ENCODE measurements at regions not wholly inside any gene's neighbourhood (a gene's known extent, or its start where the extent isn't known, plus 50 kb on each side); places are given as distances from the start of the nearest gene placed in this dataset.

DNA sequence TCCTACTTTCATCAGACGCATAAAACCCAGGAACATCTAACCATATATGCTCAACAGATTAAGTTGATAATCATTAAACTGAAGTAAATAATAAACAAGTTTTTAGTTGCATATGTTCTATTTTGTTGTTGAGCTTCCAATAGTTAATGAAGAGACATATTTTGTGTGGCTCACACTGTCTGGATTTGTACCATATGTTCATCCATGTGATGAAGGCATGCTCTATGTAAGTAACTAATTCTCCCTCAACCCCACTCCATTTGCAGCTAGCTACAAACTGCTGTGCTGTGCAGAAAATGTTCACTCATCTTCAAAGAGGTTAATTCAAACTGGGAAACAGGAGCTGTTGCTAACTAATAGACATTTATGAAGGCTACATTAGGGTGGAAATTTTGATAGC lies 589.7 kb upstream of the LRRC4C start:
- no peak for DNase-seq

DNA sequence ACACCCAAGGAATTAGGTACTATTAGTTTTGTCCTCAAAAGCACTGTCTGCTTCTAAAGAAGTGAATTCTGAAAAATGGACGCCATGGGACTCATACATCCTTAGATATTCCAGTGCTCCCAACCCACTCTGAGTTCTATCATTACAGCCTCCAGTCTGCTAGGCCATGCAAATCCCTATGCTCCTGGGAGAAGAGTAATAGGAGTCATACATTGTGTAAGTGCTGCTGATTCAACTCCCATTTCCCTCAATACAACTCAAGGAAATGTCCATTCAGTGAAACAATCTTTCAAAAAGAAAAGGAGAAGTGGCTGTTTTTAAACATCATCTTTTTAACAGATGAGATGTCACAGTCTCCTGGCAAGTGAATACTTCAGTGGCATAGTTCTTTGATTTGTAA lies 590.2 kb upstream of the LRRC4C start:
- no peak for DNase-seq

DNA sequence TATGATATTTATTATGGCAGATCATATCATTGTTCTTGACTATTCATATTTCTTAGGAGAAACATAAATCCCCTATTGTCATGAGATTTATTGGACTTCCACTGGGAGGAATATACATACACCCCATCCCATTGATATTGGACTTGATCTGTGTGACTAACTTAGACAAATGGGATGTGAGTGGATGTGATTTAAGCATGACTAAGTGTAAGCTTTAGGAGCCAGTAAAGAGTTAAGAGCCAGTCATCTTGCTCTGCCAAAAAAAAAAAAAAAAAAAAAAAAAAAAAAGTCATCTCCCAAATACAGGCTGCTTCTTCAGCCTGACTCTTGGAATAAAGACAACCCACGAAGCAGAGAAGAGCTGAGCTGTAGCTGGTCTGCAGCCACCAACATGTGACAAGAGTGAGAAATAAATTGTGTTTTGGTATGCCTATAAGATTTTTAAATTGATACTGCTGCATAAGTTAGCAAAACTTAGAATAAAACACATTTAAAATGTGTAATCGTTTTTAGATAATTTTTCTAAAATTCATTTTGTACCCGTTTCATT lies 595.0 kb upstream of the LRRC4C start:
- DNase-seq = no peak

DNA sequence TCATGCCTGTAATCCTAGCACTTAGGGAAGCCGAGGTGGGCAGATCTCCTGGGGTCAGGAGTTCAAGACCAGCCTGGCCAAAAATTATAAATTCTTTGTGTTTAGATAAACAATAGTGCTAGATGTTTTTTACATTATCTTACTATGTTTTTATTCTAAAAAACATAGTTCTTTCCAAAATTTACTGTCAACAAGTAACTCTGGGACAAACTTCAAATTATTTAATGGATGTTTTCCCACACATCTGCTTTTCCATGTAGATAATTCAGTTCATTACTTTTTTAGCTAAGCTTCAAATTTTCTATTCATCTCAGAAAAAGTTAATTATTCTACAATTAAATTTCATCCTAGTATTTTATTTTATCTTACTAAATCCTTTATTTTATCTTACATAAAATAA lies 596.2 kb upstream of the LRRC4C start:
- DNase-seq = no peak

DNA sequence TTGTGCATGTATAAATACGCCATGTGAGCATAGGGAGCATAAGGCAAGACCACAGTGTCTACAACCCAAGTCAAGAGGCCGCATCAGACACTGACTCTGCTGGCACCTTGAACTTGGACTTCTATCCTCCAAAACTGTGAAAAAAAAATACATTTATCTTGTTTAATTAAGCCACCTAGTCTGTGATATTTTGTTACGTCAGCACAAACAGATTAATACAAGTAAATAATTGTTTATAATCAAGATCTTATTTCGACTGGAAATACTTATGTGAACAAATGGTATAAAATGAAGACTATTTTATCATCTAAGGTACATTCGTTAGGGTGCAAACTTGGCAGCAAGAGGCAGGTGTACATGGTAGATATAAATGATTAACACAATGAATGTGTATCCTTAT lies 599.3 kb upstream of the LRRC4C start:
- no peak for DNase-seq

DNA sequence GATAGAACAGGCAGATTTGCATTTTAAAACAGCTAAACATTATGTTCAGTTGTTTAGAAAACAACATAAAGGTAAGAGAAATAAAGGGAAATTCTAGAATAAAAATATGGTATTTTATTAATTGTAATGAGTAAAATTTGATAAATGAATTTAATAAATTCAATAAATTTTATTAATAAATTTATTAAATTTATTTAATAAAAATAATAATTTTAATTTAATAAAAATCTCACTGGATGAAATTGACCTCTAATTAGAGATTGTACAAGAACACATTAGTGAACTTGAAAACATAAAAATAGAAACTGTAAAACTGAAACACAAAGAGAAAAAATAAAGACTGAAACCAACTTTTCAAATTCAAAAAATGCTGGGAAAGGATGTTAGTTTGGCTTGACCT lies 605.7 kb upstream of the LRRC4C start:
- no peak for DNase-seq

DNA sequence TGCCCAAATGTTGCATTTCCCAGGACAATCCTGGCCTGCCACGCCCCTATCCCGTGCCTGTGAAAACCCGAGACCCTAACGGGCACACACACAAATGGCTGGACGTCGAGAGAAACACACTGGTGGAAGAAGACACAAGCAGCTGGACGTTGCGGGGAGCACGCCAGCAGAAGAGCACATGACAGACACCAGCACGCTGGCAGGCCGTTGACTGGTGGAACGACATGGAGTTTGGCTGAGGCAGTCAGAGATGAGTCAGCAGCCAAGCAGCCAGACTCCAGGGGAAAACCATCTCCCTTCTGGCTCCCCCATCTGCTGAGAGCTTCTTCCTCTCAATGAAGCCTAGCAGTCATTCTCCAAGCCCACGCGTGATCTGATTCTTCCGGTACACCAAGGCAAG lies 606.7 kb upstream of the LRRC4C start:
- no peak for DNase-seq

DNA sequence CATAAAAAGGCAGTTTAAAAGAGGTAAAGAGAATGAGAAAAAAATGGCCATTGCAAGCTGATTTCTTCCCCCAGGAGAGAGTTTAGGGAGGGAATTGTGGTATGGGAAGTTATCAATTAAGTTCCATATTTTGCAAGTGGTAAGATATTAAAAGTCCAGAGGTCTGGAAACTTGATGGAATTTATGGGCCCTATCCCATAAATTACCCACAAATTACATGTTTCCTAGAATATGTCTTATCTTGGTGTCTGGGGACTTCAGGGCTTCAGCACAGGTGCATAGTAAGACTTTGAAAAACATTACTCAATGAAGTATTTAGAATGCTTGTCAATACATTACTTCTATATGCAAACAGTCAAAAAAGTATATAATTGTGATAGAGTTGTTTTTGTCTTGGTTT lies 614.9 kb upstream of the LRRC4C start:
- DNase-seq = no peak

DNA sequence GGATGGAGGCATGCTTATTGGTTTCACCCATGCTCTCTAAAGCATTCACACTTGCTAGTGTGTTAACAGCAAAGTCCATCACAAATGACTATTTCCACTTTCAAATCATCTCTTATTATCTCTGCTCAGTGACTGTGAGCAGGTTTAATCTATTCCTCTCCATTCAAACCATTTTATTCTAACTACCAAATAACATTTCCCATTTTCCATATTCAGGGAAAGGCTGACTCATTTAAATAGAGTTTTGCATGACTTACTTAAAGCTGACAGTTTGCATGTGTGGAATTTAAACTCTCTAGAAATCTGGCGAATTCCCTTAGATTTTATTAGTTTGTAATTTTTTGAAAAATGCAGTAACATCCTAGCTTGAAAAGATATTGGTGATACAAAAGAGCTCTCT lies 615.7 kb upstream of the LRRC4C start:
- DNase-seq = no peak

DNA sequence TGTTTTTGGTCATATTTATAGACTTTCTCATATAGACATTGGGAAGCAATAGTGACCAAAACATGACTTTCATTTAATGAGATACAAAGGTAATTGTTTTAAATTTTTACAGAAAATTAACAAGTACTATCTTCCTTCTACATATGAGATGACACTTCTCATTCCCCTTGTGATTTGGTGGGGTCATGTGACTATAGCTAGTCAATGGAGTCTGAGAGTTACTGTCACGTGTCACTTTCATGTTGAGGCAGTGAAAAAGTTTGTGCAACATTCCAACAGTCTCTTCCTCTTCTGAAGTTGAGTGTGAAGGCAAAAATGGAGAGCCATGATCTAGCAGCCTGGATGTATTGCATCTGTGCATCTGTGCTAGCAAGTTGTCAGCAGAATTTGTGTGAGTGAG lies 618.3 kb upstream of the LRRC4C start:
- no peak for DNase-seq

DNA sequence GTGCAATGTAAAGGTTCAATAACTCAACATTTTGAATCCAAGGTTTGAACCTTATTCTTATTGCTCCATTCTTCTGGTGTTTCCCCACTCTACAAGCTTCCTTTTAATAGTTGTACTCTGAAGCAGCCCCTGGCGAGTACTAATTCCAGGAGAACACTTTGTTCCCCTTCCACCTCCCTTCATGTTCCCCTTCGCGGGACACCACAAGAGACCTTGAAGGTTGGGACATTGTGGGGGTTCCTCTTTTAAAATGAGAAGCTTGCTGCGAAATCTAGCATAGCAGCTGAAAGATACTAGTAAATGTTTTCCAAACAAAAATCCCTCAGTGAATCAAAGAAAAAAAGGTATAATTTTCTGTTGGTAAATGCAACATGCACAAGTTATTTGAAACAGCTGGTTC lies 626.3 kb upstream of the LRRC4C start:
- DNase-seq = no peak

DNA sequence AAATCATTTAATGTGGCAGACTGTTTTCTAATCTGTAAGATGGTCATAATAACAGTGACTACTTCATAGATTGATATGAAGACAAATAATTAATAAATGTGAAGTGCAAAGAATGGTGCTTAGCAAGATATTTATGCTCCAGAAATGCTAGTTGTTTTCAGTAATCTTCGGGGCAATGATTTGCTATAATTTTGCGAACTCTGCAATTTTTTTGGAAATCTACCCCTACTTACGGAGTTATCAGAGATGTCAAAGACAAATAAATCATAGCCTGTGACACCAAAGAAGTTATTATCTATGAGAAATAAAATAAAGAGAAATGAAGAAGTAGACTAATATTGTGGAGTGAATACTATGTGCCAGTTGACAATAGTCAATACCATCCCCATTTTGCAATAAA lies 634.1 kb upstream of the LRRC4C start:
- DNase-seq = no peak

DNA sequence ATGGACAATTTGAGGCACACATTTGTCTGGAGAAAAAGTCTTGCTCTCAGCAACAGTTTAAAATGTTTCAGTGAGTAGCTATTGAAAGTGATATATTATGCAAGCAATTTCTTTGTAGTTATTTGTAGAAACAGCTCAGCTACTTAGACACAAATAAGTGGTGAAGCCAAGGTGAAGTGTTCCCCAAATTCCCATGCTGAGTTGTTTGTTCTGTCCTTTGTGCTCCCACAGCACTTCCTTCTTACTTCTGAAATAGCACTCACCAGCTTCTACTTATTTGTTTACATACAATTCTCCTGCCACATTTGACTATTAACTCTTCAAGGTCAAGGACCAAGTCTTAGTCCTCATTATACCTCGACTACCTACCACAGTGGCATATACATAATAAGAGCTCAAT lies 638.6 kb upstream of the LRRC4C start:
- DNase-seq = no peak

DNA sequence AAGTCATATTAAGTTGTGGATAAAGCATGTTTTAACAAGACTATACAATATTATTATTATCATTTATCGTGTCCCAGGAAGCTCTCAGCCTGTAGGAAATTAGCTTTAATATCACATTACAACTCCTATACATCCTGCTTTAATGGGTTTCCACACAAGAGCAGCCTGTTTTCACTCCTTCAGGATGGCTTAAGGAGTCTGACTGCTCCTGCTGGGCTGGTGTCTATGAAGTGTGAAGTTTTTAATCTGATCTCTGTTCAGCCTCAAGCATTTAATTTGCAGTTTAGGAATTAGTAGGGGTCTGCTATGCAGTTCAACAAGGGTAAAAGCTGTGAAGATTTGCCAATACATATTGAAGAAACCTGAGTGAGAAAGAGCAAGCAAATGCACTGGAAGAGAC lies 653.4 kb upstream of the LRRC4C start:
- DNase-seq = no peak

DNA sequence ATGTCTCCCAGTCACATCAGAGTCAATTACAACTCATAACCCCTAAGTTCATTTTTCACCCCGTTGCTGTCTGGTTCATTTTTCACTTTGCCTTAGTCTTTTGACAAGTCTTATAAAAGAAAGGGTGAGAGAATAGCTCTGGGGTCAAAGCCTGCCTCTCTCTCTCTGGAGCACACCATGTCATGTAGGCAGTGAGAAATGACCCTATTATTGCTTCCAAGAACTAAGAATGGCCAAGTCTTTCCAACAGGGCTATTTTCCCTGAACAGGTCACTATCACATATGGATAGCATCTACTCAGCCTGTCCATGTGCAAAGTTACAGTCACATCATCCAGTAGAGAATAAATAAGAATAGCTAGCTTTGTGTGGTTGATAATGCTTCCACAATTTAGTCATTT lies 655.5 kb upstream of the LRRC4C start:
- no peak for DNase-seq

DNA sequence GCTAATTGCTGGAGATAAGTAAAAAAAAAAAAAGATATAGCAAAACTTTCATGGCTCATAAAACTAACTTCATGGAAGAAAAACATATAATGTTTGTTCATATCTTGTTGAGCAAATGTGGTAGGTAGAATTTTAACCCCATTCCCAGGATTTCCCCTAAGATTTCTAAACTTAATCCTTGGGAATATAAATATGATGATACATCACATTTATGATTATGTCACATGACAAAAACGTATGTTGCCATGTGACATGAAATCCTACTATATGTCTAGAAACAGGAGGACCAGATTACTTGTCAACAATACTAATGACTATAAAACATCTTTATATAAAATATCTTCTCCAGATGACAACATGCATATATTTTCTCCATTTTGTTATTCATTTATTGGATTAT lies 679.0 kb upstream of the LRRC4C start:
- DNase-seq = no peak

DNA sequence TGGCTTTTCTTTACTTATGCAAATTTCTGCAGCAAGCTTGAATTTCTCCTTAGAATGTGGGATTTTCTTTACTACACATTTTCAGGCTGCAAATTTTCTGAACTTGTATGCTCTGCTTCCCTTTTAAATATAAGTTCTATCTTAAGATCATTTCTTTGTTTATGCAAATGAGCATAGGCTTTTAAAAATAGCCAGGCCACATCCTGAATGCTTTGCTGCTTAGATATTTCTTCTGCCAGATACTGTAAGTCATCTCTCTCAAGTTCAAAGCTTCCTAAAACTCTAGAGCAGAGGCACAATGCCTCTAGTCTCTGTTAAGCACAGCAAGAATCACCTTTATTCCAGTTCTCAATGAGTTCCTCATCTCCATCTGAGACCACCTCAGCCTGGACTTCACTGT lies 685.9 kb upstream of the LRRC4C start:
- no peak for DNase-seq

DNA sequence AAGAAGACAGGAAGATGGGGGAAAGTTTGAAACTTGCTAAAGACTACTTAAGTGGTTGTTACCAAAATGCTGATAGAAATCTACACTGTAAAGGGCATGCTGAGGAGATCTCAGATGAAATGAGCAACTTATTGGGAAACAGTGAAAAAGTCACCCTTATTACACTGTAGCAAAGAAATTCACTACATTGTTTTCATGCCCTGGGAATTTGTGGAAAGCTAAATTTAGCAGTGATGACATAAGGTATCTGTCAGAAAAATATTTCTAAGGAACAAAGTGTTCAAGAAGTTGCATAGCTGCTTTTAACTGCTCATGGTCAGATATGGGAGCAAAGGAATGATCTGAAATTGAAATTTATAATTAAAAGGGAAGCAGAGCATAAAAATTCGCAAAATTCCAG lies 702.4 kb upstream of the LRRC4C start:
- DNase-seq = no peak

DNA sequence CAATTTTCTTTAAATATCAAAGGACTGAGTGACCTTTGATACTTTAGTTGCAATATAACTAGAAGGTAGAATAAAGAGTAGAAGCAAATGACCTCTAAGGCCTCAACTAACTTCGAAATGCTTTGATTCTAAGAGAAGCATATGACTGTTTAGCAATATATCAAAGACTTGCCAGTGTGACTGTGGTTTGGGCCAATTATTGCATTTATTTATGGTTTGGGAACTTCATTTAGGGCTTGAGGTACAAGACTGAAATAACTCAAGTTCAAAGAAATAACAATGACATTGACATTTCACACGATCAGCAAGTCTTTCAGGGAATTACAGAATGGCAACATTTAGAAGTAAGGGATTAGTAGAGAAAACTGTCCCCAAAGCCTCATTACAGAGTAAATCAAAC lies 709.7 kb upstream of the LRRC4C start:
- no peak for DNase-seq

DNA sequence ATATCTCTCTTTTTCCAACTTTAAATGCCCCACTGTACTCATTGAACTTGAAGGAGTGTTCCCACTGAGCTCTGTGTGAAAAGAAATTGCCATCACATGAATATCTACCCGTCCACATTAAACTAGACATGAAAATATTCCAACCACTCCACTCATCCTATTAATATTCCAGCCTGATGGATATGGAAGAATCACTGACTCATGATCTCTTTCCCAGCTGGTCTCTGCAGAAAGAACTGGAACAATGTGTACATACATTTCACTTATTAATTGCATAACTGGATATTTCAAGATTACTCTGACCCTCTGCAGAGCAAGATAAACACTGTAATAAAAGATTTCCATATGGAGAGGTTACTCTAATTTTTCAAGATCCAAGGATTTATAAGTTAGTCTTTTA lies 711.1 kb upstream of the LRRC4C start:
- no peak for DNase-seq

DNA sequence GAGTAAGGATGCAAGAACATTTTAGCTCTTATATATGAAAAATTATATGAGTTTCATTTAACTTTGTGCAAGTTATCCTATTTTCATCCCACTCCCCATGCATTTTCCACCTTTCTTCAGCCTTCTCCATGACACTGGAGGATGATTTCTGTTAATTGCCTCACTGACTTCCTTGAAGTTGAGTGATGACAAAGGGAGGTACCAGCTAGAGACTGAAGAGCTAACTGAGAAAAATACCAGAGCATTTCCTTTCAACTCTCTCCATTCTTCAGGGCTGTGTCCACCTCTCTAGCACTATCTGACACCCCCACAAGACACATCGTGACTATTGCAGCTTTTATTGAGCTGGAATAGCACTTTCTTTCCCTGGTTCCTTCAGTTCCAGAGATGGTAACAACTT lies 711.6 kb upstream of the LRRC4C start:
- DNase-seq = no peak

DNA sequence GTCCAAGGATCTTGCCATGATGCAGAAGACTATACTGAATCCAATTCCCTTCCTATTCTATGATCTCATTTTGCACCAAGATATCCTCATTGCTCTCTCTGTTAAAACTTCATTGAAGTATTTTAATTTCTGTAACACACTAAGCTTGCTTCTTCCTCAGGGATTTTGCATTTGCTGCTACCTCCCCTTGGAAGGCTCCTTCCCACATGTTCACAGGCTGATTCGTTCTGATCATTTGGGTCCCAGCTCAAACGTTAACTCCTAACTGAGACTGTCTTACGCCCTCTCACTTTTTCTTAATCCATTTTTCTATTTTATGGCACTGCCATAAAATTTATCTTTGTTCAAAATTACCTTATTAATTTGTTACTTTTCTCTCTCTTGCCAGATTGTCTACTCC lies 713.0 kb upstream of the LRRC4C start:
- DNase-seq = no peak

DNA sequence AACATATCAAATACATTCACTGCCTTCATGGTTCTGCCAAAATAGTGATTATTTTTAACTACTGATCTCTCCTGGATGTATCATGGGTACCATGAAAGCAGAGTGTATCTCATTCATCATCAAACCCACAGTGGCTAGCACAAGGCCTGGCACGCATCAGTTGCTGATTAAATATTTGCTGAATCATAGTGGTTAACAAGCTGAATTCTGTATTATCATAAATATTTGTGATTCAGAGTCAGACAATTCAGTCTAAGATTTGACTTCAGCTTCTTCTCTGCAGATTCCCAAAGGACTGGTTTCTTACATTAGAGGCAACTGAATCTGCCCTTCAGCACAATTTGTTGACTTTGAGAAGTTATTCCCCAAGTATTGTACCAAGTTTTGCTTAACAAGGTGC lies 715.8 kb upstream of the LRRC4C start:
- no peak for DNase-seq

DNA sequence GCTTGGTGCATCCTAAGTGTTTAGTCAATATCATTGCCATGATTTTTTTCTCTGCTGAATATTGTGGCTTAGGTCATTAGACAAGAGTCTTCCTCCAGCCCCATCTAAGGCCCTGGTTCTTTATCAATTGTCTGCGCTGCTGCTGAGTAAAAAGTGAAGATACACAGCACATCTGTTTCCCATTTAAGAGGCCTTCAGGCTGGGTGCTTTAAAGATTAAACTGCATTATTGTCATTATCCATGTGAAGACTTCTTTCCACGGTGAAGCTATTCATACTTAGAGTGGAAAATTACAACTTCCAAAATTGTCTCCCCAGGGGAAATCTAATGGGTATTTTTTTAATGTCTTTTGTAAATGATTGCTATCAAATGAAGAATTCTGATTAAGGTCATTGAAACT lies 719.8 kb upstream of the LRRC4C start:
- no peak for DNase-seq

DNA sequence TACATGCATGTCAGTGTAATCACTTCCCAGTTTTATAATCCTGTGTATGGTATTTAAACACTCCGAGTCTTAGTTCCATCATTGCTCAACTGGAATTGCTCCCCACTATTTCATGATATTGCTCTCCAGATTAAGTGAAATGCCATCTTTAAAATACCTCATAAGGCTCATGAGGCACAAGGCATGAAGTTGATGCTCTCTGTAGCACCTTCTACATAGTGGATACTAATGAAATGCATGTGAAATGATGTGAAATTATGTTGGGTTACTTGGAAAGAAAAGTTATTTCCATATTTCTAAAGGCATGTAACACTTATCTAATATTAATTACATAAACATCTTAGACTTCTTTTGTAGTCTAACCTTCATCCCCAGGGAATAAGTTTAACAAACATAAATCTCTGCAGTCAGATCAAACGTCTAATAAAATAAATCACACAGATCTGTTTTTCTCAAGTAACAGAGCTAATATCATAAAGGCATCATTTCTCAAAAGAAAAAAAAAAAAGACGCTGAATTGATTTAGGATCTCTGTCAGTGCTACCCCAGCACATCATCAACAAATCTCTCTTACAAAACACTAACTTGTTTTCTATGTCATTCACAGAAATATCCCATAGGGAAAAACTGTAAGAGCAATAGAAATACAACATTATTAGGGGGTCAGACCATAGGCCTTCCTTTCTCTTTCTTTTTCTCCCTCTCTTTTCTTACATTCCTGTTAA lies 736.0 kb upstream of the LRRC4C start:
- no peak for DNase-seq

Data from right kidney (tissue), 1 donor.